ENCODE measurements at regions not wholly inside any gene's neighbourhood (a gene's known extent, or its start where the extent isn't known, plus 50 kb on each side); places are given as distances from the start of the nearest gene placed in this dataset. TPM values are rescaled to one million over a fixed set of nuclear protein-coding genes. Genes with fewer than 3 reads are reported as not detected.

DNA sequence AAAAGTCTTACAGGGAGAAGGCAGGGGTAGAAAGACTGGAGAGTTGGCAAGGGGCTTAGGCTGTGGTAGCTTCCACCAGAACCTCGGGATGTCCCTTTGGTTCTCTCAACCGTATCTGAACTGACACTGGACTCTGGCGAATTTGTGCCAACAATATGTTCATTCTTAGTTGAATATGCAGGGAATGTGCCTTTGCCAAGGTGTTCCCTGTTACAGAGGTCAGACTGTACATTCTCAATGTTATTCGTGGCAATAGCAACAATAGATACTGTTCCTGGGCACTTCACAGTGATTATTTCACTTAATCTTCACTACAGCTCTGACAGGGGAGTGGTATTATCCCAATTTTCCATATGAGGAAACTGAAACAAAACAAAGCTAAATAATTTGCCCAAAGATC, 51.5 kb upstream of the RAB3GAP2 start:
- no peak for DNase-seq (ENCODE audit: insufficient read length, low spot score, missing footprints)
- Histone ChIP-seq H2AFZ (ENCODE audit: low read length) (no peak overlapping the region), H3K27me3 (ENCODE audit: insufficient read depth, low read length) (no peaks in the 10 kb centered on the region), H4K20me1 (ENCODE audit: insufficient read depth, low read length) (no peaks in the 10 kb centered on the region), H3K4me1 (ENCODE audit: insufficient read depth, low read length) (no peaks in the 10 kb centered on the region), H3K27ac (ENCODE audit: low read depth, low read length) (no peak overlapping the region), H3K9me3 (ENCODE audit: low read depth, low read length) (no peaks in the 10 kb centered on the region), H3K4me2 (ENCODE audit: insufficient read depth, low read length) (no peak overlapping the region), H3K4me3 (ENCODE audit: insufficient read depth, low read length) (no peak overlapping the region), H3K36me3 (ENCODE audit: insufficient read depth, low read length) (no peaks in the 10 kb centered on the region), H3K79me2 (ENCODE audit: insufficient read depth, low read length) (no peaks in the 10 kb centered on the region)
- TF ChIP-seq, protein P1, sequence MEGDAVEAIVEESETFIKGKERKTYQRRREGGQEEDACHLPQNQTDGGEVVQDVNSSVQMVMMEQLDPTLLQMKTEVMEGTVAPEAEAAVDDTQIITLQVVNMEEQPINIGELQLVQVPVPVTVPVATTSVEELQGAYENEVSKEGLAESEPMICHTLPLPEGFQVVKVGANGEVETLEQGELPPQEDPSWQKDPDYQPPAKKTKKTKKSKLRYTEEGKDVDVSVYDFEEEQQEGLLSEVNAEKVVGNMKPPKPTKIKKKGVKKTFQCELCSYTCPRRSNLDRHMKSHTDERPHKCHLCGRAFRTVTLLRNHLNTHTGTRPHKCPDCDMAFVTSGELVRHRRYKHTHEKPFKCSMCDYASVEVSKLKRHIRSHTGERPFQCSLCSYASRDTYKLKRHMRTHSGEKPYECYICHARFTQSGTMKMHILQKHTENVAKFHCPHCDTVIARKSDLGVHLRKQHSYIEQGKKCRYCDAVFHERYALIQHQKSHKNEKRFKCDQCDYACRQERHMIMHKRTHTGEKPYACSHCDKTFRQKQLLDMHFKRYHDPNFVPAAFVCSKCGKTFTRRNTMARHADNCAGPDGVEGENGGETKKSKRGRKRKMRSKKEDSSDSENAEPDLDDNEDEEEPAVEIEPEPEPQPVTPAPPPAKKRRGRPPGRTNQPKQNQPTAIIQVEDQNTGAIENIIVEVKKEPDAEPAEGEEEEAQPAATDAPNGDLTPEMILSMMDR (IDR thresholded peaks at IDR 0.05; ENCODE audit: extremely low read depth, low read depth, low read length): no peak

GRCh38 chr1:220322570-220322969, 50.3 kb upstream of the RAB3GAP2 start:
- Histone ChIP-seq H3K36me3 (ENCODE audit: insufficient read depth, low read length) (no peaks in the 10 kb centered on the region), H3K9me3 (ENCODE audit: low read depth, low read length) (no peaks in the 10 kb centered on the region), H3K79me2 (ENCODE audit: insufficient read depth, low read length) (no peaks in the 10 kb centered on the region), H3K4me1 (ENCODE audit: insufficient read depth, low read length) (no peaks in the 10 kb centered on the region), H3K27ac (ENCODE audit: low read depth, low read length) (no peak overlapping the region), H2AFZ (ENCODE audit: low read length) (no peak overlapping the region), H3K4me2 (ENCODE audit: insufficient read depth, low read length) (no peak overlapping the region), H3K27me3 (ENCODE audit: insufficient read depth, low read length) (no peaks in the 10 kb centered on the region), H4K20me1 (ENCODE audit: insufficient read depth, low read length) (no peaks in the 10 kb centered on the region), H3K4me3 (ENCODE audit: insufficient read depth, low read length) (no peak overlapping the region)
- no peak for DNase-seq (ENCODE audit: insufficient read length, low spot score, missing footprints)
- TF ChIP-seq, protein P1 (IDR thresholded peaks at IDR 0.05; ENCODE audit: extremely low read depth, low read depth, low read length): no peak

Small RNA genes lying in the stretch of these regions (small RNA-seq; reads per million reads assigned to genes)
- not detected for gene AC096644.2

Measured in osteoblast (primary cell).